ENCODE measurements at regions not wholly inside any gene's neighbourhood (a gene's known extent, or its start where the extent isn't known, plus 50 kb on each side); places are given as distances from the start of the nearest gene placed in this dataset.
"Not testable (repeated sequence)": the region's sequence is repeated elsewhere in the genome, so short reads cannot be mapped to it uniquely, and the experiment has no call there.

- no peak for TF ChIP-seq CTCF (IDR thresholded peaks at IDR 0.05; ENCODE audit: control extremely low read depth, extremely low read depth, low read depth, missing control alignments)
- POLR2A ChIA-PET = no interaction called here
- CTCF ChIA-PET = no interaction called here
- DNase-seq (ENCODE audit: extremely low spot score) = no peak
Observed at GRCh38 chr4:176611951-176612350, 180.8 kb downstream of the VEGFC start.

- DNase-seq (ENCODE audit: extremely low spot score) = no peak
- no peak for TF ChIP-seq CTCF (IDR thresholded peaks at IDR 0.05; ENCODE audit: control extremely low read depth, extremely low read depth, low read depth, missing control alignments)
- ChIA-PET POLR2A (no interaction called here), CTCF (no interaction called here)
Observed at GRCh38 chr4:176614793-176615192, 177.9 kb downstream of the VEGFC start.

- ChIA-PET CTCF (no interaction called here), POLR2A (no interaction called here)
Observed at GRCh38 chr4:176616151-176616550, 176.6 kb downstream of the VEGFC start.

GRCh38 chr4:176618138-176618537 lies 174.6 kb downstream of the VEGFC start:
- DNase-seq (ENCODE audit: extremely low spot score) = no peak
- ChIA-PET POLR2A (no interaction called here), CTCF (no interaction called here)
- no peak for TF ChIP-seq CTCF (IDR thresholded peaks at IDR 0.05; ENCODE audit: control extremely low read depth, extremely low read depth, low read depth, missing control alignments)

More at GRCh38 chr4:176616151-176616550, 176.6 kb downstream of the VEGFC start:
- no peak for DNase-seq (ENCODE audit: extremely low spot score)
- TF ChIP-seq CTCF (IDR thresholded peaks at IDR 0.05; ENCODE audit: control extremely low read depth, extremely low read depth, low read depth, missing control alignments) = no peak

- no peak for TF ChIP-seq CTCF (IDR thresholded peaks at IDR 0.05; ENCODE audit: control extremely low read depth, extremely low read depth, low read depth, missing control alignments)
- no peak for DNase-seq (ENCODE audit: extremely low spot score)
- POLR2A ChIA-PET = no interaction called here
- CTCF ChIA-PET = interaction anchor here (1.1 kb wide), 1 partner anchor 18 kb away, joined by 3 read pairs; no protein-coding TSS in a partner anchor
Observed at GRCh38 chr4:176619430-176619829, 173.3 kb downstream of the VEGFC start.

GRCh38 chr4:176622251-176622948 lies 170.3 kb downstream of the VEGFC start:
- no peak for DNase-seq (ENCODE audit: extremely low spot score)
- POLR2A ChIA-PET = no interaction called here
- CTCF ChIA-PET = interaction anchor here (2.5 kb wide), 1 partner anchor 15 kb away, joined by 8 read pairs; no protein-coding TSS in a partner anchor
- TF ChIP-seq CTCF (IDR thresholded peaks at IDR 0.05; ENCODE audit: control extremely low read depth, extremely low read depth, low read depth, missing control alignments) = no peak

- CTCF ChIA-PET = interaction anchor here (1.2 to 2.5 kb wide), 2 partner anchors 12 to 24 kb away, joined by 3 to 8 read pairs; no protein-coding TSS in a partner anchor
- POLR2A ChIA-PET; DNase-seq (ENCODE audit: extremely low spot score): not testable (repeated sequence)
Observed at GRCh38 chr4:176624983-176625610, 167.6 kb downstream of the VEGFC start.

Data from GM10248 (cell line).